ENCODE measurements at regions not wholly inside any gene's neighbourhood (a gene's known extent, or its start where the extent isn't known, plus 50 kb on each side); places are given as distances from the start of the nearest gene placed in this dataset.

GRCh38 chr16:76959166-76959565, 231.8 kb upstream of the MON1B start:
- H3K4me3 ChIP-seq (ENCODE audit: low read depth, low read length), result no peak overlapping the region
- TF ChIP-seq CTCF (conservative IDR thresholded peaks at IDR 0.05; ENCODE audit: low read depth, low read length), result no peak
- DNase-seq (ENCODE audit: low read depth), result no peak

GRCh38 chr16:76963614-76964315, 227.2 kb upstream of the MON1B start:
- no peak for DNase-seq (ENCODE audit: low read depth)
- H3K4me3 ChIP-seq (ENCODE audit: low read depth, low read length), result no peak overlapping the region
- no peak for TF ChIP-seq CTCF (conservative IDR thresholded peaks at IDR 0.05; ENCODE audit: low read depth, low read length)

GRCh38 chr16:76964464-76965154, 226.4 kb upstream of the MON1B start:
- DNase-seq (ENCODE audit: low read depth), result no peak
- no peak for TF ChIP-seq CTCF (conservative IDR thresholded peaks at IDR 0.05; ENCODE audit: low read depth, low read length)
- no peak overlapping the region for H3K4me3 ChIP-seq (ENCODE audit: low read depth, low read length)

- DNase-seq (ENCODE audit: low read depth), result no peak
- no peak for TF ChIP-seq CTCF (conservative IDR thresholded peaks at IDR 0.05; ENCODE audit: low read depth, low read length)
- H3K4me3 ChIP-seq (ENCODE audit: low read depth, low read length), result no peak overlapping the region
These were observed 220.8 kb upstream of the MON1B start for GRCh38 chr16:76970087-76970744.

GRCh38 chr16:76970745-76971099, 220.3 kb upstream of the MON1B start:
- DNase-seq (ENCODE audit: low read depth), result no peak
- no peak for TF ChIP-seq CTCF (conservative IDR thresholded peaks at IDR 0.05; ENCODE audit: low read depth, low read length)
- H3K4me3 ChIP-seq (ENCODE audit: low read depth, low read length), result no peak overlapping the region

- no peak for DNase-seq (ENCODE audit: low read depth)
- no peak overlapping the region for H3K4me3 ChIP-seq (ENCODE audit: low read depth, low read length)
- TF ChIP-seq CTCF (conservative IDR thresholded peaks at IDR 0.05; ENCODE audit: low read depth, low read length), result no peak
These were observed 214.9 kb upstream of the MON1B start for GRCh38 chr16:76976101-76976500.
